Fibroblast of lung (primary cell): ENCODE measurements at regions not wholly inside any gene's neighbourhood (a gene's known extent, or its start where the extent isn't known, plus 50 kb on each side); places are given as distances from the start of the nearest gene placed in this dataset.

Experiments
- DNase-seq, 2 donors: peaks; one replicate each; pipeline versions ENCODE4 v3.0.0 to v3.0.0-alpha.2; 2010; ENCODE audit warnings: low read depth in 2 of 2
- H2AFZ ChIP-seq: 2 replicates; pipeline ENCODE4 v1.5.1; 2012; ENCODE audit warnings: low read length, control low read depth, inconsistent platforms
- H3K27ac ChIP-seq: 2 replicates; pipeline ENCODE4 v1.5.1; 2011; ENCODE audit warnings: low read length, control low read depth; ENCODE audit not compliant: insufficient read depth
- H3K27me3 ChIP-seq: 2 replicates; pipeline ENCODE4 v1.5.1; 2011; ENCODE audit warnings: mild to moderate bottlenecking, low read length; ENCODE audit not compliant: control insufficient read depth, insufficient read depth
- H3K36me3 ChIP-seq: 2 replicates; pipeline ENCODE4 v1.5.1; 2011; ENCODE audit warnings: low read length; ENCODE audit not compliant: control insufficient read depth, insufficient read depth
- H3K4me1 ChIP-seq: 2 replicates; pipeline ENCODE4 v1.5.1; 2011; ENCODE audit warnings: low read length; ENCODE audit not compliant: control insufficient read depth, insufficient read depth; ENCODE audit errors: extremely low read depth
- H3K4me2 ChIP-seq: 2 replicates; pipeline ENCODE4 v1.5.1; 2011; ENCODE audit warnings: low read length, control low read depth; ENCODE audit not compliant: insufficient read depth; ENCODE audit errors: extremely low read depth
- H3K4me3 ChIP-seq, 4 experiments: fragments of 200-600 bp in 1 of 4; sonication (generic) in 1 of 4; replicated peaks in 1 of 4; 2 replicates each; pipeline ENCODE4 v1.5.1; 2011 to 2016; ENCODE audit warnings: low read length in 4 of 4, low read depth in 3 of 4, mild to moderate bottlenecking in 3 of 4, control low read depth in 2 of 4, inconsistent platforms in 1 of 4, mixed read lengths in 1 of 4; ENCODE audit not compliant: insufficient read depth in 1 of 4; ENCODE audit errors: control extremely low read depth in 1 of 4
- H3K79me2 ChIP-seq: 2 replicates; pipeline ENCODE4 v1.5.1; 2012; ENCODE audit warnings: mild to moderate bottlenecking, low read length, inconsistent platforms; ENCODE audit not compliant: control insufficient read depth, insufficient read depth
- H3K9ac ChIP-seq: 2 replicates; pipeline ENCODE4 v1.5.1; 2011; ENCODE audit warnings: mild to moderate bottlenecking, low read length, control low read depth; ENCODE audit not compliant: insufficient read depth
- H3K9me3 ChIP-seq: 2 replicates; pipeline ENCODE4 v1.5.1; 2012; ENCODE audit warnings: low read depth, low read length; ENCODE audit not compliant: control insufficient read depth, insufficient read depth
- H4K20me1 ChIP-seq: 2 replicates; pipeline ENCODE4 v1.5.1; 2011; ENCODE audit warnings: low read length; ENCODE audit not compliant: control insufficient read depth, insufficient read depth; ENCODE audit errors: extremely low read depth
- EZH2 ChIP-seq: IDR thresholded peaks from 2 replicates; pipeline ENCODE4 v1.5.1; 2012; ENCODE audit warnings: low read length, control low read depth, mild to moderate bottlenecking; ENCODE audit errors: missing control alignments
- TF ChIP-seq, protein P1 (sequence below), 2 donors: IDR thresholded peaks in 1 of 2; conservative IDR thresholded peaks in 1 of 2; 1 replicate in 1 of 2; 2 replicates in 1 of 2; pipeline ENCODE4 v1.5.1; 2011 to 2012; ENCODE audit warnings: low read length in 2 of 2, control low read depth in 1 of 2, inconsistent platforms in 1 of 2, low read depth in 1 of 2, mild to moderate bottlenecking in 1 of 2

DNA sequence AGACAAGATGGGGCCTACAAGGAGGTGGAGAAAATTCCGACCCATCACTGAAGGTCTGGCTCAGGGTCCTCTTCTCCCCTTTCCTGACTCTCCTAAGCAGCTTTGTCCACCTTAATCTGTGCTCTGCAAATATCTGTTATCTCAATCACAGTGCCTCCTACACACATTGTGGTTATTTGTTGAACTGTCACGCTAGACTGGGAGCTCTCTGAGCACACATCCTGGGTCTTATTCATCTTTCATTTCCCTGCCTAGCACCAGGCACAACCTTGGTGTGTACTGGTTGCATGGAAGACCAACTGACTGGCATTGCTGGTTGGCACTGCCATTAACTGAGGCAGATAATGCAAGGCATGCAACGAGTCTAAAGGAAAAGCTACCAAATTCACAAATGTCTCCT is 122.9 kb upstream of the ST6GAL2 start:
- Histone ChIP-seq H3K4me3 (no peak overlapping the region), H2AFZ (no peak overlapping the region), H3K36me3 (no peaks in the 10 kb centered on the region), H3K4me1 (no peaks in the 10 kb centered on the region), H3K27ac (no peak overlapping the region), H3K27me3 (no peaks in the 10 kb centered on the region), H4K20me1 (no peaks in the 10 kb centered on the region), H3K4me2 (no peak overlapping the region), H3K9ac (no peak overlapping the region), H3K9me3 (no peaks in the 10 kb centered on the region), H3K79me2 (no peaks in the 10 kb centered on the region)
- TF ChIP-seq EZH2 = no peak
- TF ChIP-seq, protein P1, sequence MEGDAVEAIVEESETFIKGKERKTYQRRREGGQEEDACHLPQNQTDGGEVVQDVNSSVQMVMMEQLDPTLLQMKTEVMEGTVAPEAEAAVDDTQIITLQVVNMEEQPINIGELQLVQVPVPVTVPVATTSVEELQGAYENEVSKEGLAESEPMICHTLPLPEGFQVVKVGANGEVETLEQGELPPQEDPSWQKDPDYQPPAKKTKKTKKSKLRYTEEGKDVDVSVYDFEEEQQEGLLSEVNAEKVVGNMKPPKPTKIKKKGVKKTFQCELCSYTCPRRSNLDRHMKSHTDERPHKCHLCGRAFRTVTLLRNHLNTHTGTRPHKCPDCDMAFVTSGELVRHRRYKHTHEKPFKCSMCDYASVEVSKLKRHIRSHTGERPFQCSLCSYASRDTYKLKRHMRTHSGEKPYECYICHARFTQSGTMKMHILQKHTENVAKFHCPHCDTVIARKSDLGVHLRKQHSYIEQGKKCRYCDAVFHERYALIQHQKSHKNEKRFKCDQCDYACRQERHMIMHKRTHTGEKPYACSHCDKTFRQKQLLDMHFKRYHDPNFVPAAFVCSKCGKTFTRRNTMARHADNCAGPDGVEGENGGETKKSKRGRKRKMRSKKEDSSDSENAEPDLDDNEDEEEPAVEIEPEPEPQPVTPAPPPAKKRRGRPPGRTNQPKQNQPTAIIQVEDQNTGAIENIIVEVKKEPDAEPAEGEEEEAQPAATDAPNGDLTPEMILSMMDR (conservative IDR thresholded peaks at IDR 0.05 in 1 of 2, IDR thresholded peaks at IDR 0.05 in 1 of 2; ENCODE audit: low read depth in 1 of 2, low read length in 2 of 2) = no peak
- DNase-seq = no peak

DNA sequence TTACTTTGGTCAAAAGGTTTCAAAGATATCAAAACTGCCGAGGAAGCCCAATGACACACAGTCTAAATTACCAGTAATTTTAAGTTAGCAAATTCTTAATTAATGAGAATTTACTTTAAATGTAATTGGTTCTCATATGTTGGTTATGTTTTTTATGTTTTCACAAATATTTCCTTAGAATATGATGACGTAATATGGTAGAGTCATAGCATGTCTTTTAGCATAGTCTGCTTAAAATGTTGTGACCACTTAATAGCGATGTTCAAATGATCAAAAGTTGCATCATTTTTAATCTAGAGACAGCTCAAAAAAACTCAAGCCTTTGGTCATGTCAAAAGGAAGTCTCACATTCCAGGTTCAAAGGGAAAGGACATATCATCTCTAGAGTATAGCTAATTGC is 123.3 kb upstream of the ST6GAL2 start:
- no peak for DNase-seq
- Histone ChIP-seq H3K9ac (no peak overlapping the region), H3K4me1 (no peaks in the 10 kb centered on the region), H3K27ac (no peak overlapping the region), H3K9me3 (no peaks in the 10 kb centered on the region), H3K27me3 (no peaks in the 10 kb centered on the region), H2AFZ (no peak overlapping the region), H3K4me2 (no peak overlapping the region), H4K20me1 (no peaks in the 10 kb centered on the region), H3K36me3 (no peaks in the 10 kb centered on the region), H3K79me2 (no peaks in the 10 kb centered on the region), H3K4me3 (no peak overlapping the region)
- TF ChIP-seq, protein P1 (conservative IDR thresholded peaks at IDR 0.05 in 1 of 2, IDR thresholded peaks at IDR 0.05 in 1 of 2; ENCODE audit: low read depth in 1 of 2, low read length in 2 of 2) = no peak
- TF ChIP-seq EZH2 = no peak

DNA sequence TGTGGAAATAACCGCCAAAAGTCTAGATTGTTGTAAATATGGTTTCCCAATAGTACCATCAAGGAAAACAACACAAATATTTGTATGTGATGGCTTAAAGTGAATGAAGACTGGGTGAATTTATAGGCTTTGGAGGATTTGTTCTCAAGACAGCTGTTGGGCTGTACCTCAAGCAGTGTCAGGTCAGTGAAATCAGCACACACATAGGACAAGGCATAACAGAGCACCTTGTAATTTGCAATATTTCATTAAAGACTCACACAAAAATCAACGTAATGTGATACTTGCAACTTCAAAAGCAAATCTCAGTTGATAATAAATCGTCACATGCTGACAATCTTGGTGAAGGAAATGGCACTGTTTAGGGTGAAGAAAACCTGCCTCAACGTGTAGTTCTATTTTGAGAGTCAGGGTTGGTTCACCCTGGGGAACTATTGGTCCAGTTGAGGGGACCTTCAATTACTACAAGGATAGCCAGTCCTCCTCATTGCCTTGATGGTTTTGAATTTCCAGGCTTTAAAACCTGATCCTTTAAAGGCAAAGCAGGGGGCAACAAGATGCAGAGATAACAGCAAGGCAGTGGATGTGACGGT is 126.8 kb upstream of the ST6GAL2 start:
- H3K4me1 ChIP-seq = no peaks in the 10 kb centered on the region
- H3K36me3 ChIP-seq = no peaks in the 10 kb centered on the region
- no peak overlapping the region for H3K4me2 ChIP-seq
- no peak overlapping the region for H3K27ac ChIP-seq
- no peaks in the 10 kb centered on the region for H4K20me1 ChIP-seq
- H3K79me2 ChIP-seq = no peaks in the 10 kb centered on the region
- H2AFZ ChIP-seq = no peak overlapping the region
- no peak overlapping the region for H3K4me3 ChIP-seq
- no peaks in the 10 kb centered on the region for H3K9me3 ChIP-seq
- no peak for DNase-seq
- no peak overlapping the region for H3K9ac ChIP-seq
- no peaks in the 10 kb centered on the region for H3K27me3 ChIP-seq
- no peak for TF ChIP-seq EZH2
- TF ChIP-seq, protein P1 (conservative IDR thresholded peaks at IDR 0.05 in 1 of 2, IDR thresholded peaks at IDR 0.05 in 1 of 2; ENCODE audit: low read depth in 1 of 2, low read length in 2 of 2) = no peak
